Adipocyte (in vitro differentiated cells): ENCODE measurements at regions not wholly inside any gene's neighbourhood (a gene's known extent, or its start where the extent isn't known, plus 50 kb on each side); places are given as distances from the start of the nearest gene placed in this dataset.
A peak's percentile ranks its signal among the peaks of the same experiment; 100 is the strongest.

ENCODE experiments used
- DNase-seq: peaks from one replicate; pipeline ENCODE4 v3.0.0-alpha.2; 2015; ENCODE audit warnings: low read depth
- H3K27me3 ChIP-seq: replicated peaks from 2 replicates; pipeline ENCODE4 v1.7.0; 2013; ENCODE audit warnings: mild to moderate bottlenecking, low read length, moderate library complexity; ENCODE audit not compliant: control insufficient read depth, insufficient read depth
- H3K36me3 ChIP-seq: 2 replicates; pipeline ENCODE4 v1.7.0; 2013; ENCODE audit warnings: low read length, mild to moderate bottlenecking, moderate library complexity; ENCODE audit not compliant: control insufficient read depth, insufficient read depth, severe bottlenecking
- H3K4me1 ChIP-seq: 2 replicates; pipeline ENCODE4 v1.7.0; 2013; ENCODE audit warnings: mild to moderate bottlenecking, low read length, moderate library complexity; ENCODE audit not compliant: control insufficient read depth, insufficient read depth
- H3K4me3 ChIP-seq: 2 replicates; pipeline ENCODE4 v1.7.0; 2013; ENCODE audit warnings: mild to moderate bottlenecking, low read length, moderate library complexity
- H3K9ac ChIP-seq: 2 replicates; pipeline ENCODE4 v1.7.0; 2013; ENCODE audit warnings: mild to moderate bottlenecking, low read length, moderate library complexity
- H3K9me3 ChIP-seq: 2 replicates; pipeline ENCODE4 v1.7.0; 2013; ENCODE audit warnings: mild to moderate bottlenecking, low read length, moderate library complexity; ENCODE audit not compliant: control insufficient read depth

GRCh38 chr5:74953937-74954720, 87.9 kb upstream of the FAM169A start:
- H3K4me1 ChIP-seq, result peaks cover 30% of the 10 kb centered on the region
- no peaks in the 10 kb centered on the region for H3K27me3 ChIP-seq
- H3K9me3 ChIP-seq, result no peaks in the 10 kb centered on the region
- no peaks in the 10 kb centered on the region for H3K36me3 ChIP-seq
- peak overlapping the region; percentile 28 for H3K4me3 ChIP-seq
- peak; percentile 35 for DNase-seq
- peak overlapping the region; percentile 38 for H3K9ac ChIP-seq

GRCh38 chr5:74953554-74953936, 87.4 kb upstream of the FAM169A start:
- Histone ChIP-seq H3K27me3 (no peaks in the 10 kb centered on the region), H3K4me1 (peaks cover 32% of the 10 kb centered on the region), H3K9ac (no peak overlapping the region), H3K36me3 (no peaks in the 10 kb centered on the region), H3K9me3 (no peaks in the 10 kb centered on the region), H3K4me3 (no peak overlapping the region)
- DNase-seq, result no peak

- Histone ChIP-seq H3K36me3 (no peaks in the 10 kb centered on the region), H3K9me3 (no peaks in the 10 kb centered on the region), H3K4me1 (peaks cover 37% of the 10 kb centered on the region), H3K9ac (no peak overlapping the region), H3K4me3 (no peak overlapping the region), H3K27me3 (no peaks in the 10 kb centered on the region)
- peak; percentile 10 for DNase-seq
Observed at GRCh38 chr5:74952406-74952805, 86.2 kb upstream of the FAM169A start.

GRCh38 chr5:74951865-74952264, 85.7 kb upstream of the FAM169A start:
- no peaks in the 10 kb centered on the region for H3K36me3 ChIP-seq
- no peaks in the 10 kb centered on the region for H3K9me3 ChIP-seq
- no peaks in the 10 kb centered on the region for H3K27me3 ChIP-seq
- H3K4me3 ChIP-seq, result no peak overlapping the region
- peak; percentile 7 for DNase-seq
- peaks cover 37% of the 10 kb centered on the region for H3K4me1 ChIP-seq
- H3K9ac ChIP-seq, result no peak overlapping the region

- no peaks in the 10 kb centered on the region for H3K27me3 ChIP-seq
- H3K4me1 ChIP-seq, result peaks cover 37% of the 10 kb centered on the region
- no peaks in the 10 kb centered on the region for H3K9me3 ChIP-seq
- H3K4me3 ChIP-seq, result no peak overlapping the region
- peak; percentile 25 for DNase-seq
- H3K9ac ChIP-seq, result no peak overlapping the region
- H3K36me3 ChIP-seq, result no peaks in the 10 kb centered on the region
Observed at GRCh38 chr5:74950836-74951515, 84.8 kb upstream of the FAM169A start.

GRCh38 chr5:74949976-74950375, 83.8 kb upstream of the FAM169A start:
- peaks cover 34% of the 10 kb centered on the region for H3K4me1 ChIP-seq
- no peaks in the 10 kb centered on the region for H3K27me3 ChIP-seq
- H3K9me3 ChIP-seq, result no peaks in the 10 kb centered on the region
- no peak overlapping the region for H3K9ac ChIP-seq
- peak overlapping the region; percentile 44 for H3K4me3 ChIP-seq
- no peaks in the 10 kb centered on the region for H3K36me3 ChIP-seq
- peak; percentile 66 for DNase-seq

- peak; percentile 26 for DNase-seq
- Histone ChIP-seq H3K27me3 (no peaks in the 10 kb centered on the region), H3K4me3 (no peak overlapping the region), H3K9ac (no peak overlapping the region), H3K36me3 (no peaks in the 10 kb centered on the region), H3K4me1 (peaks cover 19% of the 10 kb centered on the region), H3K9me3 (no peaks in the 10 kb centered on the region)
Observed at GRCh38 chr5:74948031-74948546, 81.9 kb upstream of the FAM169A start.

GRCh38 chr5:74946471-74946870, 80.3 kb upstream of the FAM169A start:
- H3K9me3 ChIP-seq, result no peaks in the 10 kb centered on the region
- no peaks in the 10 kb centered on the region for H3K36me3 ChIP-seq
- H3K9ac ChIP-seq, result no peak overlapping the region
- peaks cover 19% of the 10 kb centered on the region for H3K4me1 ChIP-seq
- no peak overlapping the region for H3K4me3 ChIP-seq
- DNase-seq, result no peak
- no peaks in the 10 kb centered on the region for H3K27me3 ChIP-seq

- no peak for DNase-seq
- H3K9ac ChIP-seq, result no peak overlapping the region
- H3K9me3 ChIP-seq, result no peaks in the 10 kb centered on the region
- H3K4me3 ChIP-seq, result no peak overlapping the region
- peaks cover 19% of the 10 kb centered on the region for H3K4me1 ChIP-seq
- no peaks in the 10 kb centered on the region for H3K36me3 ChIP-seq
- H3K27me3 ChIP-seq, result no peaks in the 10 kb centered on the region
Observed at GRCh38 chr5:74945561-74946165, 79.5 kb upstream of the FAM169A start.

GRCh38 chr5:74943905-74944304, 77.7 kb upstream of the FAM169A start:
- Histone ChIP-seq H3K9ac (no peak overlapping the region), H3K27me3 (no peaks in the 10 kb centered on the region), H3K36me3 (no peaks in the 10 kb centered on the region), H3K4me1 (peaks cover 7% of the 10 kb centered on the region), H3K4me3 (no peak overlapping the region), H3K9me3 (no peaks in the 10 kb centered on the region)
- DNase-seq, result no peak

GRCh38 chr5:74942622-74943286, 76.6 kb upstream of the FAM169A start:
- DNase-seq, result no peak
- H3K4me3 ChIP-seq, result no peak overlapping the region
- H3K9me3 ChIP-seq, result no peaks in the 10 kb centered on the region
- no peaks in the 10 kb centered on the region for H3K27me3 ChIP-seq
- no peaks in the 10 kb centered on the region for H3K4me1 ChIP-seq
- no peak overlapping the region for H3K9ac ChIP-seq
- H3K36me3 ChIP-seq, result no peaks in the 10 kb centered on the region
